NCI-H1092 (cell line): ENCODE measurements at regions not wholly inside any gene's neighbourhood (a gene's known extent, or its start where the extent isn't known, plus 50 kb on each side); places are given as distances from the start of the nearest gene placed in this dataset.
"Not testable (repeated sequence)": the region's sequence is repeated elsewhere in the genome, so short reads cannot be mapped to it uniquely, and the experiment has no call there.

Experiments used
- DNase-seq: peaks from one replicate; lab custom pipeline; 2025; lab: John Stamatoyannopoulos, UW

DNA sequence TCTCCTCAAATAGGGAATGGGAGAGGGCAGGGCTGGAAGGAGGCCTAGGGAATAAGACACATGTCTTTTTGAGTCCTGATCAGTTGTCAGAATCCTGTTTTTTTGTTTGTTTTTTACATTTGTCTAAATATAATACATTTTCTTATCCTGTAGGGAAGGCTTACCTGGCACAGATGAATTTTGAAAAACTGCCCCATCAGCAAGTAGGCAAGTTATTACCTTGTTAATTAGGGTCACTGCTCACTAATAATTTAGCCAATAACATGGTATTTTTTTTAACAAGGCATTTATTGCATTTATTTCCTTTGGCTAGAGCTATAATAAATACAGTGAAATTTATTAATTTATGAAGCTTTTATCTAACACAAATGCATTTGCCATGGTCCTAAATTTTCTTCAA, 423.2 kb upstream of the ONECUT1 start:
- no peak for DNase-seq

DNA sequence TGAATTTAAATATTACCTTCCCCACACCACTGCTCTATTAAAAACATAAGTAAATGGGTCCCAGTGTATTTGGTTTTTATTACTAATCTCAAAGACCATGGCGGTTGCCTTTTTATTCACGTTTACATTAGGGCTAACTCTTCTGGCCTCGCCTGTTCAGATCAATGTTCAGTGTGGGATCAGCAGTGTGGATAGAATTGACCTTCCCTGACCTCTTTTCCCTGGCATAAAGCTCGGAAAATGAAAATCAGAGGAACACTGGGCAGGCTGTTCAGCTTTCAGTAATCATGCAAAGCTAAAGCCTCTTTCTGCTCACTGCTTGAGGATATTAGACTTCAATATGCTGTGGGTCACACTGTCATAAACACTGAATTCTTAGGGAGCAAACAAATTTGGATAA, 422.6 kb upstream of the ONECUT1 start:
- no peak for DNase-seq

DNA sequence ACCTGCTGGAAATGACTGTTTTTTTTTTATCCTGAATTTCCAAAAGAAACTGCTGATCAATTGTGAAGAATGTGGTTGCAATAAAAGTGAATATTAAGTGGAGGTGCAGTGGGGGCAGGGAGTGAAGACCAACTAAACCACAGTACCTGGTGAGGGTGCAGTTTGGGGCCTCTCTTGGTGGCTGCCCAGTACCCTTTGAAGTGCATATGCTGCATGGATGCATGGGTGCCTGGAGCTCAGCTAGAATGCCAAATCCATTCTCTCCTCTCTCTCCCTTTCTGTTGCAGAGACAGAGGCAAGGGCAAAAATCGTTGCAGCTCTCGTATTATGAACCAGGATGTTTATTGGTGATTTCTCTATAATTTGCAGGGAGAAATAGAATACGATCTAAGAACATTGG, 420.5 kb upstream of the ONECUT1 start:
- no peak for DNase-seq

DNA sequence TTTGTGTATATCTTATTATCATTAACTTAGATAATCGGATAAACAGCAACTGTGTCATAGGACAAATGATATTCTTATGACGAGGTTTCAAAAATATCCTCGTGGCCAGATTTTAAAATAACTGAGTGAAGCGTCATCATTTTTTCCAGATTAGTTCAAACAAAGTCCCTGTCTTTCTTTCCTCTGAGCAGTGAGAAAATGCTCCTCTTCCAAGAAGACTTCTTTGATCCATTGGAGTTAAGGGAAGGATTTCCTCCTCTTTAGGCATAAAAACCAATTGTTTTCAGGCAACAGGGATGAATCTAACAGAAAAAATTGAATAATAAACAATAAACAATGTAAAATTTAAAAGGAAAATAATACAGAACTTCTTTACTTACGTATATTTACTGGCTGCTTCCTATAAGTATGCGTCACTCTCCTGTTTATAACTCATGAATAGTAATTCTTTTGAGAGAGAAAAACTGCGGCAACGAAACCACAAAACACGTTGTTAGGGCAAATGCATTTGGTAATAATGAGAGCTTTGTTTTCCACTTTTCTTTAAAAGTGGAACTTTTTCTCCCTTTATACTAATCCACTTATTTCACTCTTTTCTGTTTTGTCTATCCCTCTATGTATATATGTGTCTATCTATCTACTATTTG, 419.4 kb upstream of the ONECUT1 start:
- DNase-seq = no peak

DNA sequence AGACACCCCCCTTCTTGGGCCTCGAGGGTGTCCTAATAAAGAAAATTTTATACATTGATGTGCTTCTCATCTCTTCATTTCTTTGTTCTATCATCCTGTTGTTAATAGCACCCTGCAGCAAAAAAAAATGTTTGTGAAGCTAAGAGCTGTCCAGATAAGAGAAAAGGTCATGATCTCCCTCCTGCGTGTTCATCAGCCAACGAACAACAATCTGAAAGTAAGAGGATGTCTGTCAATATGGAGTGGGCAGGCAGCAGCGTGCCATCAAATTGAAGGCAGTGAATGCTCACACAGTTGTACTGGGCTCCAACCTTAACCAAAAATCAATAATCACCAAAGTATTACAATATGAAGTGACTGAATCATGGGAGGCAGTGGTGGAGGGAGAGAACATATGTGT, 418.6 kb upstream of the ONECUT1 start:
- no peak for DNase-seq

DNA sequence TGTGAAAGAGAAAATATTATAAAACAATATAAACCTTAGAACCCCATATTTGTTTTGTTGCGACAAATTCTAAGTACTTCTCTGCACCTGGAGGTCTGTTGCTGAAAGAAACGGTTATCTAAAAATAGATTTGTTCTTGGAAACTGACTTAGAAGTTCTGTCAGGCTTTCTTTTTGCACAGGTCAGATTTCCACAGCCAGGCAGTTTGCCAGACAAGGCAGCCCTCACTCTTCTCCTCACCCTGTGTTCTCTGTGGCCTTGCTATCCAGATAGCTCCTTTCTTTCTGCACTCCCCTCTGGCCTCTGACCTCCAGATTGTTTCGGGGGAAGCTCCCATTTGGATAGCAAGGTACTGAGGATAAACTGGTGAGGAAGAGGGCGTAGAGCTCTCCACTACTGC, 413.3 kb upstream of the ONECUT1 start:
- DNase-seq = no peak

DNA sequence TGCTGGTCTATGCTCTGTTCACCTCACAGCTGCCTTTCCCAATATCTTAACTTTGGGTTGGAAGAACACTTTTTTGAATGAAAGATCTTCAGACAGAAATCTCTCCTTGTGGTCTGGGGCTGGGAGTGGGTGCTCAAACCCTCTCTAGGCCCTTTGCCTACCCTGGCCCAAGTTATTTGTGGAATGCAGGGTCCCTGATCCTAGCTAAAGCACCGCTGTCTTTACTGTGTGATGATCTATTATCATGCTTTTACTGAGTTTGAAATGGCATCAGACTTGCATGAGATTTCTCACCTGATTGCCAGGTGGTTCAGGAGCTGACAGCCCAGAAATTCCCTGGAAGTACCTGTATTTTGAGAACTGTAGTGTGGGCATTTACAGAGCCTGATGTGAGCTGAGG, 412.7 kb upstream of the ONECUT1 start:
- DNase-seq = no peak

DNA sequence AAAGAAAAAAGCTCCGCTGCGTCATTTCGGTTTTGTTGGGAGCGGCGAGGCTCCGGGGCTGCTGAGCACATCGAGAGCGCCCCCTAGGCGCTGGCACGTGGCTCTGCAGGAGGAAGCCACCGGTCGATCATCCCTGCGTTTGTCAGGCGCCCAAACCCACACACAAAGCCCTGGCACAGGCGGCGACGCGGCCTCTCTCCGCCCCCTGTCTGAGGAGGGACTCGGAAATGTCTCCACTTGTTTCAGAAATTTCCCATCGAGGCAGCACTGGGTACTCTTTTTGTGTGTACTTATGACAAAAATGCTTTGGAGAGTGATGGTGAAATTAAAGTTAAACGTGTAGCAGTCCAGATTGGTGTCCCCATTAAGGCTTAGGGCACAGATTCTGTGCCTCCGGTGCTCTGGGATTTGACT, 407.3 kb upstream of the ONECUT1 start:
- DNase-seq = peak; percentile 67

DNA sequence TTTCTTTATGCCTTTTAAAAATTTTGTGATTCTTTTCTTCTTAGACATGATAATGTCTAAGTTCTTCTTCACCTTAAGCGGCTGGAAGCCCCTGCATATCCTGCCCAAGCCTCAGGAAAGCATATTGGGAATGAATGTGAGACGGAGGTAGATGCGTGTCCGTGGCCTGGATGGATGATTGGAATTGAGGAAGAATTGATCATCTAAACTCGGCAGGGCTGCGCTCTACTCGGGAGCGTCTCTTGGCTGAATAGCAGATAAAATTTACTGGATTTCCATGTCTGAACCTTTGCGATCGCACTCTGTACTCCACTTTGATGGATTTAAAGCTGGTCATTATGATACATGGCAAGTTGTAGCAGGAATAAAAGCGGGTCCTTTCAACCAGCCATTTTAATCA, 406.7 kb upstream of the ONECUT1 start:
- no peak for DNase-seq

DNA sequence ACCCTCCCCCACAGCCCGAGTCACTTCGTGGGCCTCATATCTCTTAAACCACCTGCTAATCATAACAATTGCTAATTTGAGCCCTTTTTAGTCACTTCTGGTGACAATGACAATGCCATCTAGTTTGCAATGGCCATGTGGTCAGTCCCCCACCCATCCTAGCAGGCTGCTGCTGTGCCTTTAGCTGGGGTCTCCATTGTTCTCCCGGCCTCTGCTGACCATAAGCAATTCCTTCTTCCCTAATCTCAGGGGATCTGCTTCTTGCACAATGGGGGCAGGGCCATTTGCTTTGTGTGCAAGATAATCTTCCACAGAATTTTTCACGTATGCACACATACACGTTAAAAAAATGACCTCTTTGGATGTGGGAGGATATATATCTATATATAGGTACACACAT, 406.1 kb upstream of the ONECUT1 start:
- DNase-seq = no peak

DNA sequence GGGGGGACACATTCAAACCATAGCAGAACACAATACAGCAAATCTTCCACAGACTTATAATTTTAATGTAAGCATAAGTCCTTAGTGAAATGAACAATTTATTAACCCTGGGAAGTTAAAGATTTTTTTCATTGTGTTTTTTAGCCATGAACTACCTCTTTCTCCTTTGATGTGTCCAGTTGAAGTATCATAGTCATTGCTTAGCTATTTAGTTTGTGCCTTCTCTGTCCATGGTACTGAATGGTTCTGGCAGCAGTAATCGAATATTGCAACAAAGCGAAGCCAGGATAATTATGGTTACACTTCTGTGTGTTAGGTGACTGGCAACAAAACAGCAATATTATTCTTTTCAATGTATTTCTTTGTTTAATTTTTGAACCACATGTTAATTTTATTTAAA, 403.0 kb upstream of the ONECUT1 start:
- no peak for DNase-seq

DNA sequence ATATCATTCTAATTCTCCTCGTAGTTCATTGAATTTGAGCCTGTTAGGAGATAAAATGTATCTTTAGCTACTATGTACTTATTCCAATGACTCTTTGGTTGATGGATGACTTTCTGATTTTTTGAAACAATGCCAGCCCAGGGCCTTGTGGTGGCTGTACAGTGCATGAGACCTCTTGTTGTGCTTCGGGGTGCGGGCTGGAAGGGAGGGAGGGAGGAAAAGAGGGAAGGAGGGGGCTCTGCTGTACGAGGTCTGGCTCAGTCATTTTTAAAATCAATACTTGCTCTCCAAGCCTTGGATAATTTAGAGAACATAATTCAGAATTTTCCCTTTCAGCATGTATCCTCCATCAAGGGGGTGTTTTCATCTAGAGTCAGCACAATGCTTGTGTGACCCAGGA, 399.7 kb upstream of the ONECUT1 start:
- no peak for DNase-seq

DNA sequence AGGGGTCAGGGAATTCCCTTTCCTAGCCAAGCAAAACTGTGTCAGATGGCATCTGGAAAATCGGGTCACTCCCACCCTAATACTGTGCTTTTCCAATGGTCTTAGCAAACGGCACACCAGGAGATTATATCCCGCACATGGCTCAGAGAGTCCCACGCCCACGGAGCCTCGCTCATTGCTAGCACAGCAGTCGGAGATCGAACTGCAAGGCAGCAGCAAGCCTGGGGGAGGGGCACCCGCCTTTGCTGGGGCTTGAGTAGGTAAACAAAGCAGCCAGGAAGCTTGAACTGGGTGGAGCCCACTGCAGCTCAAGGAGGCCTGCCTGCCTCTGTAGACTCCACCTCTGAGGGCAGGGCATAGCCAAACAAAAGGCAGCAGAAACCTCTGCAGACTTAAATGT, 393.3 kb upstream of the ONECUT1 start:
- not testable (repeated sequence) for DNase-seq

DNA sequence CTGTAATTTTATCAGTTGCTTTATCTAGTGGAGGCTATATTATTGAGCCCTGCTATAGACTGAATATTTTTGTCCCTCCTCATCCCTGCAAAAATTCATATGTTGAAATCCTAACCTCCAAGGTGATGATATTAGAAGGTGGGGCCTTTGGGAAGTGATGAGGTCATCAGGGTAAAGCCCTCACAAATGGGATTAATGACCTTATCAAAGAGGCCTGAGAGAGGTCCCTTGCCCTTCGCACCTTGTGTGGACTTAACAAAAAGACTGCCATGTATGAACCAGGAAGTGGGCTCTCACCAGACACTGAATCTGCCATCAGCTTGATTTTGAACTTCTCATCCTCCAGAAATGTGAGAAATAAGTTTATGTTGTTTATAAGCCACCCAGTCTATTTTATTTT, 381.4 kb upstream of the ONECUT1 start:
- no peak for DNase-seq

DNA sequence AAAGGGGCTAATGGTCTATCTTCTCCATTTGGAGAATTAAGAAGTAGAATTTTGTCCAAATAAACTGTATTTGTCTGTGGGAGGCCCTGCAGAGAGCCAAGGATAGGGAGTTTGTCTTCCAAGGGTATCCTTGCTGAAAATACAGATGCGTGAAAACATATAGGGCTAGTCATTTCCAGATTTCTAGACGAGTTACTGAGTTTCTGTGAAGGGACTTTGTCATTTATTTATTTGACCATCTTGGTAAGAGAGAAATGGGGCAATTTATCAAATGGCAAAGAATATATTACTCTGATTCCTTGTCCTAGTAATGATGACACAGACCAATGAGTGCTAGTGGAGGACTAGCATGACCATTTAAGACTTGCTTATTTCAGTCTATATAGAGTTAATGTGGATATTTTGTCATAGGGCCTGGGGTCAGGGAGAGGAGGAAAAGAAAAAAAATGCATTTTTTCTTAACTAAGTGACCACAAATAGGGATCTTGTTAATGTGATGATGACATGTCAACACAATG, 376.6 kb upstream of the ONECUT1 start:
- no peak for DNase-seq

DNA sequence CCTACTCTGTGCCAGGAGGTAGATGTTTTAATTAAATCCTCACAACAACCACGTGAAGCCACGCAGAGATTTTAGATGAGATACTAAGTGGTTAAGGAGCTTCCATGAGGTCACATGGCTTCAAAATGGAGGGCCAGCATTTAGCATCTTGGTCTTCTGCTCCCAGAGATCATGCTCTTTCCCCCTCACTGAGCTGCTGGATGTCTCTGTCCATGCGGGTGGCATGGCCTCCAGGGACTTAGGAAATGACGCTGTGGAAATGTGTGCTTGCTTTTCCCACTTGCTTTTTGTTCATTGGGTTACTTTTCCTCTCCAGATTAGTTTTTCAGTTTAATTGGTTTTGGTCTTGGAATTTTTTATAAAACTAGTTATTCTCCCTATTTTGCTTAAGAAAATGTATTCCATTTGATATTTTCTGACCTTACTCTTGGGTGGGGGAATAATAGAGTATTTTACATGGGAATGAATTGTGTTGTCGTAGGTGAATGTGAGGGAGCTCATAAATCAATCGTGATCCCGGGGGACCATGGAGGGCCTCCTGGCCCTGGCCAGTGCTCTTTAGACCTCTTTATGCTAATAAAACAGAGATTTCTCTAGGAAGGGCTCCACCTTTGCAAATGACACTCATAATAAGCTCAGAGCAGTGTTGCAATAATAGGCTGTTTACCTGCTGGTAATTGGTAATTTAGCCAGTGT, 376.0 kb upstream of the ONECUT1 start:
- no peak for DNase-seq

DNA sequence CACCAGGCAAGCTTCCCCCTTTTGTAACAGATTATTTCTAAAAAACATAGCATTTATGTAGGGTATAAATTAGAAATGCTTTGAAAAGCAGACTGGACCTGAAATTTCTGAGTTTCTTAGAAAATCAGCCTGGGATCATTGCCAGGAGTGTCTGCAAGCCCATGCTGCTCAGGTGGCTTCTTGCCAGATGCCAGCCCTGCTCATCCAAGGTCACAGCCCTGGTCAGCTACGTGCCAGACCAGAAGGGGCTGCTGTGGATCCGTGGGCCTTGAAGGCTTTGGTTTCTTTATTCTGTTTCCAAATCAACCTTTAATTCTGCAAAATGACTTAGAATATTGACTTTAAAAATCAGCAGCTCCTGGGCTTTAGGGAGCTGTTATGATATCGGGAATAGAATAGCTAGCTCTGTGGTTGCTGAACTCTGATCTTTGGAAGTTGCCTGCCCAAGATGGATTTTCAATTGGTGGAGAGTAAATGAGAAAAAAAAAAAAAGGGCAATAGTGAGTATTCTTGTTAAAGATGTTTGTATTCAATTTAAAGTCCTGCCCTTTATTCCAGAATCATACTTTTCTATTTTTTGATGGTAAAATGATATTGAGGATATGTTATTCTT, 370.1 kb upstream of the ONECUT1 start:
- no peak for DNase-seq

DNA sequence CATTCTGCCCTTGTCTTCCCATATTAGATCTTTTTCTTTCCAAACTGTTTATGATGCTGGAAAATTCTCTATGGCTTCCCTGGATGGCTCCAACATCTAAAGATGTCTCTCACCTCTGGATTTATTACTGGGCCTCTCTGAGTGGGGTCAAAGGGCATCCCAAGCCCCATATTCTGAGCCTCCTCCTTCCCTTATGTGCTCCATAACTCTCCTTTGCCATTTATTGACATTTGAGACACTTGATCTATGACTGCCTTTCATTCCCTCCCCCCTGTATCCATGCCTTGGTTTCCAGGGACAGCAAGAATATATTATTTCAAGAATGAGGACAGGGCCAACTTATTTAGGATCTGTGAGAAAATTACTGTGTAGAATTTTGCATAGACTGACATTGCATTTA, 369.3 kb upstream of the ONECUT1 start:
- no peak for DNase-seq

DNA sequence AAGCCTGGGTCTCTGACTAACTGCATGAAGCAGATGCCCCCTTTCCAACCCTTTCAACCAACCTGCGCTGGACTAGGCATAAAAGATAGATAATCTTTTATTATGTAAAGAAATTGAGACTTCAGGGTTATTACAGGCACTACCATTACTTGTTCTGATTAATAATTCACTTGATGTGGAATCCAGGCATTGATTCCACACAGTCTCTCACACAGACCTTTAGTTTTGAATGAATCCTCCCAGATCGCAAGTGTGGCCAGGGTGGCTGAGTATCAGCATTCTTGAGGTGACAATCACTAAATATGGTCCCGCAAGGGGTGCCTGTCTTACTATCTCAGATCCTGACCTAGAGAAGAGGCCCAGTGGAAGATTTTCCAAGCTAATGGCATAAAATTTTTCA, 368.9 kb upstream of the ONECUT1 start:
- no peak for DNase-seq

DNA sequence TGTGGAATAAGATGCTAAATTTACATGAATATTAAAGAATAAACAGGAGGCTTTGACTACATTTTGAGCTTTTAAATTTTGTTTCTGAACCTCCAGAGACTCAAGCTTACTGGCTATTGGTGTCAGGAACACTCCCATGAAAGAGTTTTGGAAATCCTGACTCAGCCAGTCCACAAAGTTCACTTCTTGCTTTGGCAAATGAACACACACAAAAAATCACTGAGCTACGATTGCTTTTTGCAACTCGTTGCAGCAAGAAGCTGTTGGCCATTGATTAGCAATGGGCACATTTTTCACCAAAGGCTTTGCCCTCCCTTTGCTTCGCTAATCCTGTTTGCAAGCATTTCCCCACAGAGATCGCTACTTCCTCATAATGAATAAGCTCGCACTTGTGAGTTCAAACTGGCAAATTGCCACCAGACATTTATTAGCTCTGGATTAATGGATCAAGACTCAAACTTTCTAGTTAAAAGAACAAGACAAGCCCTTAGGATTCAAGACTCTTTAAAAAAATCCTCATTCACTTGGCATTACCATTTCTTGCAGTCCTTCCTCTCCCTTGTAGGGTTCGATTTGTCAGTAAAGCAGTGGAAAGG, 343.2 kb upstream of the ONECUT1 start:
- no peak for DNase-seq

DNA sequence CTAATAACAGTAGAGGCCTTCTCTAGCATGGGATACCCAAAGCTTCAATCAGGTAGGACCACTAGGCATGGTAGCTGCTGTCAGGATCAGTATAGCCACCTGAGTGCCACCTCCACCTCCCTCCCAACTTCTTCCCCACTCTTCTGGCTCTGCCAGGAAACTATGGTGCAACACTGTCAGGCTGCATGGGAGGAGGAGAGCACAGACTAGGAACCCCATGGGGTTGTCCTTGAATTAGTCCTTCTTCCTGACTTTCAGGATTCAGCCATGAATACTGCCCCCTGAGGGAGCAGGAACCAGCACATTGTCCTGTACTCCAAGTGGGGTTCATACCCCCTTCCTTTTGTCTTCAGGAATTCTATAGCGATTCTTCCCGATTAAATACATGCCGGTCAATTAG, 340.8 kb upstream of the ONECUT1 start:
- no peak for DNase-seq

DNA sequence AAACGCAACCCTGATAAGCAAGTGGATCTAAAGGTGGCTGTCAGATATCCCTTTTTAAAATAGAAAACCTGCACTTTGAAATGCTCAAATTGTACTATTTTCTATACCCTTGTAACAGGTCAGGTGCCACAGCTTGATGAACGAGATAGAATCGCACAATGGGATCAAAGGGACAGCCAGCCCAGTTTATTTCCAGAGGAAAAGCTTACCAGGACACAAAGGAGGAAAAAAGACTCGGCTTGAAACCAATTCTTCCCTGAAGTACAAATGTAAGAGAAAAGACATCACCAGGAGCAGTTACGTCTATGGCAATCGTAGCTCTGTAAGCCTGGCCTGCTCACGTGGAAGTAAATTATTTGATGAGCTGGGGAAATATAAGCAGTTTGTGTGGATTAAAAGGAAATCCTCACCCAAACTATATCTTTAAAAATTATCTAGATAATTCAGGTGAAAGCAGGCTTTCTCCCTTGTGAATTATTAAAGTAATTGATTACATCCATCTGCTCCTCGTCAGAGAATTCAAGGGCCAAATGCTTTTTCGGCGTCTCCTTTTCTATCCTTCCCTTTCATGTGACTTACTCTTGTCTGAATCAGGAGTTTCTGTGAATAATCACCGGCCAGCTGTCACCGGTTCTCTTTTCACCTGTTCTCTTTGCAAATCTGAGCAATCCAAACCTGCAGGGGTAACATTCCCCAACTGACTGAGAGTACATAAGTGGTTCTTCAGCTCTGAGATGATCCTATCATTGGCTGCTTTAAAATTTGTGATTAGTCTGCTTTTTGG, 339.2 kb upstream of the ONECUT1 start:
- no peak for DNase-seq
